ENCODE measurements at regions not wholly inside any gene's neighbourhood (a gene's known extent, or its start where the extent isn't known, plus 50 kb on each side); places are given as distances from the start of the nearest gene placed in this dataset.

GRCh38 chr12:66920205-66920604 is 241.3 kb upstream of the GRIP1 start:
- BruUV-seq (replicated peaks): no TSS peak
- CTCF ChIA-PET (ENCODE audit: unreplicated experiment): no interaction called here

DNA sequence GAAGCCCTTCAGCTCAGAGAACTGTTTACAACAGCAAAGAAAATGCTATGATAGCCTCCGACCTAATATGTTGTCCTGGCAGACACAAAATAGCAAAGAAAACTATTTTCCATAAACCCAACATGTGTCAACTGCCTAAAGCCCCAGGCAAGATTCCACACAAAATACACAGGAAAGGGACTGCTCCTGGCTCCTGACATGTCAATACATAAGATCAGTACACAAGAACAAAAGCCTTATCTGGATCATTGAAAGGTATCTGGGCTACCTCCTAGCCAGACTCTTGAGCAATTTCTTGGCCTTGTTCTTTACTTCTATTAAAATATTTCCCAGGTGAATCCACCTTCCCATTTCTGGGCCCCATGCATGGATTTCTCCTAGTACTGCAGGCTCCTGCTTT is 242.3 kb upstream of the GRIP1 start:
- Histone ChIP-seq H3K36me3 (ENCODE audit: insufficient read depth, low read length) (no peaks in the 10 kb centered on the region), H3K27ac (ENCODE audit: low read depth, low read length, poor library complexity, severe bottlenecking) (no peak overlapping the region), H3K4me2 (ENCODE audit: low read length) (no peak overlapping the region), H3K9me2 (ENCODE audit: insufficient read depth, low read length) (no peaks in the 10 kb centered on the region), H3K79me2 (ENCODE audit: insufficient read depth, low read depth, low read length) (no peaks in the 10 kb centered on the region), H4K20me1 (ENCODE audit: insufficient read depth, low read length) (no peaks in the 10 kb centered on the region), H3K4me1 (ENCODE audit: insufficient read depth, low read length, poor library complexity, severe bottlenecking) (no peaks in the 10 kb centered on the region), H2AFZ (ENCODE audit: low read length) (no peak overlapping the region), H3K9me3 (ENCODE audit: low read length) (no peaks in the 10 kb centered on the region), H3K4me3 (ENCODE audit: low read depth, low read length, poor library complexity, severe bottlenecking) (no peak overlapping the region)
- ChIA-PET POLR2A (no interaction called here), CTCF (ENCODE audit: unreplicated experiment) (no interaction called here)
- TF ChIP-seq, protein P1, sequence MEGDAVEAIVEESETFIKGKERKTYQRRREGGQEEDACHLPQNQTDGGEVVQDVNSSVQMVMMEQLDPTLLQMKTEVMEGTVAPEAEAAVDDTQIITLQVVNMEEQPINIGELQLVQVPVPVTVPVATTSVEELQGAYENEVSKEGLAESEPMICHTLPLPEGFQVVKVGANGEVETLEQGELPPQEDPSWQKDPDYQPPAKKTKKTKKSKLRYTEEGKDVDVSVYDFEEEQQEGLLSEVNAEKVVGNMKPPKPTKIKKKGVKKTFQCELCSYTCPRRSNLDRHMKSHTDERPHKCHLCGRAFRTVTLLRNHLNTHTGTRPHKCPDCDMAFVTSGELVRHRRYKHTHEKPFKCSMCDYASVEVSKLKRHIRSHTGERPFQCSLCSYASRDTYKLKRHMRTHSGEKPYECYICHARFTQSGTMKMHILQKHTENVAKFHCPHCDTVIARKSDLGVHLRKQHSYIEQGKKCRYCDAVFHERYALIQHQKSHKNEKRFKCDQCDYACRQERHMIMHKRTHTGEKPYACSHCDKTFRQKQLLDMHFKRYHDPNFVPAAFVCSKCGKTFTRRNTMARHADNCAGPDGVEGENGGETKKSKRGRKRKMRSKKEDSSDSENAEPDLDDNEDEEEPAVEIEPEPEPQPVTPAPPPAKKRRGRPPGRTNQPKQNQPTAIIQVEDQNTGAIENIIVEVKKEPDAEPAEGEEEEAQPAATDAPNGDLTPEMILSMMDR (conservative IDR thresholded peaks at IDR 0.05; ENCODE audit: low read length): no peak
- no peak for TF ChIP-seq EZH2phosphoT487 (IDR thresholded peaks at IDR 0.05; ENCODE audit: borderline replicate concordance, low read depth, low read length)
- intact Hi-C loops (cut with micrococcal nuclease; ENCODE audit: unreplicated experiment): no loop called here
- no TSS peak for BruUV-seq (replicated peaks)
- DNase-seq (ENCODE audit: low spot score): no peak

More at GRCh38 chr12:66920205-66920604, 241.3 kb upstream of the GRIP1 start:
- TF ChIP-seq, protein P1 (conservative IDR thresholded peaks at IDR 0.05; ENCODE audit: low read length): no peak
- Histone ChIP-seq H3K36me3 (ENCODE audit: insufficient read depth, low read length) (no peaks in the 10 kb centered on the region), H3K4me3 (ENCODE audit: low read depth, low read length, poor library complexity, severe bottlenecking) (no peak overlapping the region), H3K4me2 (ENCODE audit: low read length) (no peak overlapping the region), H3K9me2 (ENCODE audit: insufficient read depth, low read length) (no peaks in the 10 kb centered on the region), H3K4me1 (ENCODE audit: insufficient read depth, low read length, poor library complexity, severe bottlenecking) (no peaks in the 10 kb centered on the region), H2AFZ (ENCODE audit: low read length) (no peak overlapping the region), H4K20me1 (ENCODE audit: insufficient read depth, low read length) (no peaks in the 10 kb centered on the region), H3K9me3 (ENCODE audit: low read length) (no peaks in the 10 kb centered on the region), H3K27ac (ENCODE audit: low read depth, low read length, poor library complexity, severe bottlenecking) (no peak overlapping the region), H3K79me2 (ENCODE audit: insufficient read depth, low read depth, low read length) (no peaks in the 10 kb centered on the region)
- POLR2A ChIA-PET: no interaction called here
- intact Hi-C loops (cut with micrococcal nuclease; ENCODE audit: unreplicated experiment): no loop called here
- no peak for DNase-seq (ENCODE audit: low spot score)

DNA sequence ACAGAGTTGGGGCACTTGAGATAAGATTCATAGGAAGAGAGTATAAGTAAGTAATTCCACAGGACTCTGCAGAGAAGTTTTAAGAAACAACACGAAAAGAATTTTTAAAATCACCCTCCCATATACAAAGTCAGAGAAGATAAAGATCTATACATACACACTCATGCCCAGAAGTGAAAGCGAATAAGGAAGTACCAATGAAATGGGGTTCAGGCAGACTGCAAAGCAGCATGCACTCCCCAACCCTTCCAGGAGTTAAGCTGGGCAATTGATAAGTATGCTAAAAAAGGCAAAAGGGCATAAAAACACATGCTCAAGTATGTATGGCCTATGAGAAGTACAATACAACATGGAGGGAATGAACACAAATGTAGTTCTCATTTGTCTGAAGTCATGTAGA is 246.2 kb upstream of the GRIP1 start:
- Histone ChIP-seq H3K79me2 (ENCODE audit: insufficient read depth, low read depth, low read length) (no peaks in the 10 kb centered on the region), H4K20me1 (ENCODE audit: insufficient read depth, low read length) (no peaks in the 10 kb centered on the region), H3K4me2 (ENCODE audit: low read length) (no peak overlapping the region), H3K27ac (ENCODE audit: low read depth, low read length, poor library complexity, severe bottlenecking) (no peak overlapping the region), H3K36me3 (ENCODE audit: insufficient read depth, low read length) (no peaks in the 10 kb centered on the region), H2AFZ (ENCODE audit: low read length) (no peak overlapping the region), H3K9me3 (ENCODE audit: low read length) (no peaks in the 10 kb centered on the region), H3K4me1 (ENCODE audit: insufficient read depth, low read length, poor library complexity, severe bottlenecking) (no peaks in the 10 kb centered on the region), H3K9me2 (ENCODE audit: insufficient read depth, low read length) (no peaks in the 10 kb centered on the region), H3K4me3 (ENCODE audit: low read depth, low read length, poor library complexity, severe bottlenecking) (no peak overlapping the region)
- ChIA-PET POLR2A (no interaction called here), CTCF (ENCODE audit: unreplicated experiment) (no interaction called here)
- intact Hi-C loops (cut with micrococcal nuclease; ENCODE audit: unreplicated experiment): no loop called here
- TF ChIP-seq, protein P1 (conservative IDR thresholded peaks at IDR 0.05; ENCODE audit: low read length): no peak
- TF ChIP-seq EZH2phosphoT487 (IDR thresholded peaks at IDR 0.05; ENCODE audit: borderline replicate concordance, low read depth, low read length): no peak
- no TSS peak for BruUV-seq (replicated peaks)
- DNase-seq (ENCODE audit: low spot score): no peak
